SK-N-SH (cell line): ENCODE measurements at regions not wholly inside any gene's neighbourhood (a gene's known extent, or its start where the extent isn't known, plus 50 kb on each side); places are given as distances from the start of the nearest gene placed in this dataset.

ENCODE experiments used
- FOXM1 ChIP-seq: IDR thresholded peaks from 2 replicates; pipeline ENCODE4 v1.4.0; 2012; ENCODE audit warnings: low read depth, mild to moderate bottlenecking
- MXI1 ChIP-seq: IDR thresholded peaks from 2 replicates; pipeline ENCODE4 v1.6.1; 2012; ENCODE audit warnings: mild to moderate bottlenecking, low read depth, low read length, improper control_type of control experiment
- TAF1 ChIP-seq: IDR thresholded peaks from 2 replicates; pipeline ENCODE4 v1.6.1; 2012; ENCODE audit warnings: low read depth, mild to moderate bottlenecking, low read length, moderate library complexity, borderline replicate concordance
- TF ChIP-seq, protein P1 (sequence below): fragments of 200-600 bp; sonication (generic); IDR thresholded peaks from 2 replicates; pipeline ENCODE4 v1.6.1; 2017; ENCODE audit warnings: antibody characterized with exemption, mild to moderate bottlenecking, moderate library complexity

DNA sequence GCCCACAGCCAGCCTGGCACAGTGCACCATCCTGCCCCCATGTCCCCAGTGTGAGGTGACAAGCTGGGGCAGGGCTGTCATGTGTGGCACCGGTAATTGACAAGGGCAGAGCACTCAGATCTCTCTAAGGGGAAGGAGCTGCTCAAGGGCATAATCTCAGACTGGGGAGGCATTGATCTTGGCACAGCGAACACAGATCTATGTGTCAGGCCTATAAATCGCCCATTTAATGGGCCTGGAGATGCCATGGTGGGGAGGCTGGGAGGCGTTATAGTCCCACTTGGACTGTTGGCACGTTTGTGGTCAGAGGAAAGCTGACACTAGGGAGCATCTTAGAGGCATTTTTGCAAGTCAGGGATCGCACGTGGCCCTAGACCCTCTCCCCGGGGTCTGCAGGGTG is 594.1 kb downstream of the PTPRU start:
- TF ChIP-seq, protein P1, sequence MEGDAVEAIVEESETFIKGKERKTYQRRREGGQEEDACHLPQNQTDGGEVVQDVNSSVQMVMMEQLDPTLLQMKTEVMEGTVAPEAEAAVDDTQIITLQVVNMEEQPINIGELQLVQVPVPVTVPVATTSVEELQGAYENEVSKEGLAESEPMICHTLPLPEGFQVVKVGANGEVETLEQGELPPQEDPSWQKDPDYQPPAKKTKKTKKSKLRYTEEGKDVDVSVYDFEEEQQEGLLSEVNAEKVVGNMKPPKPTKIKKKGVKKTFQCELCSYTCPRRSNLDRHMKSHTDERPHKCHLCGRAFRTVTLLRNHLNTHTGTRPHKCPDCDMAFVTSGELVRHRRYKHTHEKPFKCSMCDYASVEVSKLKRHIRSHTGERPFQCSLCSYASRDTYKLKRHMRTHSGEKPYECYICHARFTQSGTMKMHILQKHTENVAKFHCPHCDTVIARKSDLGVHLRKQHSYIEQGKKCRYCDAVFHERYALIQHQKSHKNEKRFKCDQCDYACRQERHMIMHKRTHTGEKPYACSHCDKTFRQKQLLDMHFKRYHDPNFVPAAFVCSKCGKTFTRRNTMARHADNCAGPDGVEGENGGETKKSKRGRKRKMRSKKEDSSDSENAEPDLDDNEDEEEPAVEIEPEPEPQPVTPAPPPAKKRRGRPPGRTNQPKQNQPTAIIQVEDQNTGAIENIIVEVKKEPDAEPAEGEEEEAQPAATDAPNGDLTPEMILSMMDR, result no peak
- TF ChIP-seq TAF1 (no peak), FOXM1 (no peak), MXI1 (no peak)
